MV-4-11 (cell line): ENCODE measurements at regions not wholly inside any gene's neighbourhood (a gene's known extent, or its start where the extent isn't known, plus 50 kb on each side); places are given as distances from the start of the nearest gene placed in this dataset.

ENCODE experiments used
- DNase-seq: peaks from one replicate; lab custom pipeline; 2025; lab: John Stamatoyannopoulos, UW

- no peak for DNase-seq
Observed at GRCh38 chr10:117716889-117717288, 174.3 kb downstream of the EMX2 start.

DNA sequence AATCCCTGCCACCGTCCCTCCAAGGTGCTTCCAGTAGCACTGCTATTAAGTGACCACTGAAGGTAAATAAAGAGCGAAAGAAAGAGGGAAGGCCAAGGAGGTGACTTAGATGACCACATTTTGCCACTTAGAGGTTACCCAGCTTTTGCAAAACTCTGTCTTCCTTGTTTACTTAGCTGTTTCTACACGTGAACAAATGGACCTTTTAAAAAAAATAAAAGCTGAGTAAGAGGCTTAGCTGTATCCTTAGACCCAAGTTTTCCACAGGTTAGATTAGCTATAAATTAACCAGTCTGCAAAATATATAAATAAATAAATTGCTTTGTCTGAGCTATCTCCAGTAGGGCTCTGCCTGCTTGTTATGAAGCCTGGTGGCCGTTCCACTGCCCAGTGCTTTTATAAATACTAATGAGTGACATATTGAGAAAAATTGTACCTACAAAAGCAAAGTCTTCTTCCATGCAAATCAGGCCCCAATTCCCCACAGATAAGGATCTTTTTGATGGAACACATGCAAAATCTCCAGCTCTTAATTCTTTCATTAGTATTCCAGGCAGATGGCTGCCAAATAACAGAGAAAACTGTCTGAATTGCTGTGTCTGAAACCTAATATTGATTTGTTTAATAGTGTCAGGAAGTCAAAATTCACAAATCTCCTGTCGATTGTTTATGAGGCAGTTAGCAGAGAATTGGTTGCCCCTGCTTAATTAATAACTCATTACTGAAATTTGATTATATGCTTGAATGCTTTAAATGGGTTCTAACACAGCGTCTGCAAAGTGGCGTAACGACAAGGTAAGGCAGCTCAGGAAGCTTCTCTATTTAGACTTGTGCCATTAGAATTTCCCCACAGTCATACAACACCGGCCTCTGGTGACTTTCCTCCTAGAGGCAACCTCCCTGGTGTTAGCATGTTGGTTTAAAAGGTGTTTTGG is 176.7 kb downstream of the EMX2 start:
- no peak for DNase-seq

DNA sequence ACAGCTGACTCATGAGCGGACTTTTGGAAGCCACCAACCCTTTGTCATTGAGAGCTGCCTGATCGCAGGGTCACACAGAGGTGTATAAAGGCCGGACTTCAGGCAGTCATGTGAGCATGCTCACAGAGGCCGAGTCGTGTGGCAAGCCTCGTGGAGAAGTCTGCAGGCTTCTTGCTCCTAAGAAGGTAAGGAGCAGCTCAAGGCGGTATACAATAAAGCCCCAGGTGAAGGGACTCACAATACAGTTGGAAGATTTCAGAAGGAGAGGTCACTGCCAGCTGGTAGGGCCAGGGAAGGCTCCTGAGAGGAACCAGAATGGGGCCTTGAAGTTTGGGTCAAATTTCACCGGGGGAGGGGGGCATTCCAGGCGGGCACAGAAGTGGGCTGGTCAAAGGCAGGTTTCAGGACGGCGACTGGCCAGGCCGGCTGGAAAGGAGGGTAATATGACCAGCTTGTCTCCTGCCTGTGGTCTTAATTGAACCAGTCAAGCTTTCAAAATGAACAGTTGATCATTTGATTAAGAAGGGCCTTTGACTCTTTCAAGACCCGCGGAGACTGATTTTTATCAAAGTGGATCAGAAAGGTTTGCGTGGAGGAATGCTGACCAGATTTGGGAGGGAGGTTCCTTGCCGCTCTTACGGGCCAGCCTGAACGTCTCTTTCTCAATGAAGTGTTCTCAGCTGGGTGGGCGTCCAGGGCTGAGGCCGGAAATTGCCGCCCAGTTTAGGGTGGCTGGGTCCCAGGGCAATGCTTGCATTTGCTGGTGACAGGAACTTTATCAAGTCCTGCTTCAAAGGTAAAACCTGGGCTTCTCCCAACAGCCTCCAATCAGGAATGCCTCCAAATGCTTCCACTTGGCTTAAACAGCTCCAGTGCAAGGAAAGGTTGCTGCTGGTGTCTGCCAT is 178.6 kb downstream of the EMX2 start:
- no peak for DNase-seq

DNA sequence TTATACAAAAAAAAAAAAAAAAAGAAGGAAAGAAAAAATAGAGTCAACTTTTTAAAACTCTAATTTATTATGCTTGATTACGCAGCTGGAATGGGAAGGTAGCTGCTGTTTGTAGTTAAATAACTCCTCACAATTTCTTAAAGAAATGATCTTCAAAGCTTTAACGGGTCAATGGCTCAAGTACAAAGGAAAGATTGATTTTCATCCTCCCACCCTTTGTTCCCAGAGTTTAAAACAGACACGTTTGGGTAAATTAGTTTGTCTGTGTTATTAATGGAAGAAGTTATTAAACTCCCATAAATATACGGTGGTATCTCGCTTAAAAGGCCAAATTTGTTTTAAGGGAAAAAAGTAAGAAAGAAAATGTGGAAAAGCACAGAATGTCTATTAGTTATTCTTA is 179.3 kb downstream of the EMX2 start:
- no peak for DNase-seq

DNA sequence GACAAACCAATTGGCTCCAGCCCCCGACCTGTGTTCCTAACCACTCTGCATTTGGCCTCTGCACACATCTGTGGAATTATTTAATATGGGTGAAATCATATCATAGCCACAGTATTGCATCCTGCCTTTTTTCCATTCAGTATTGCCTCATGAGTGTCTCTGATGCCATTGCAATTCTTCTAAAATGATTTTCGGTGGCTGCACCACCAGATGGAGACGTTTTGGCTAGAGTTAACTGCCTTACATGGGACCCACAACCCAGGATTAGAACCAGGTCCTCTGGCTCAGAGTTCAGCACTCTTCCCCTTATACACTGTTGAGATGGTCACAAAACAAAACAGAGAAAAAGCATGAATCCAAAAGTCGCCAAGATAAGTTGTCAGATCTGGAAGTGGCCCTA is 180.8 kb downstream of the EMX2 start:
- no peak for DNase-seq

GRCh38 chr10:117725993-117726392 is 183.4 kb downstream of the EMX2 start:
- no peak for DNase-seq

GRCh38 chr10:117726596-117727295 is 184.2 kb downstream of the EMX2 start:
- DNase-seq: no peak

DNA sequence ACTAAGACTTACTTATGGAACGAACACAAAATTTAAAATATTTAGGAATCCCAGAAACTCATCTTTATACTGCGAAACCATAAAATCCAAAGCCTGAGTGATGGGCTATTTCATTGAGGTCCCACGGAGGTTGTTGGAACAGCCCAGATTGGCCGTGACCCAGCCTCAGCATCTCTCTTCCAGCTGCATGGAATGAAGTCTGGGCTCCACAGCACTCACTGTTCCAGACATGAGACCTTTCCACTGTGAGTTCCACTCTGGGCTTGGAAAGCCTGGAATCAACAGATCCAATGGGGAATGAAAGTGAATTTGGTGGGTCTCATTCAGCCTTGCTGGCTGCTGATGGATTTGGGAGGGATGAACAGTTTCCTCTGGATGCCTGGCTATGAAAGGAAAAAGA is 184.9 kb downstream of the EMX2 start:
- DNase-seq: no peak

GRCh38 chr10:117728087-117728486 is 185.5 kb downstream of the EMX2 start:
- DNase-seq: no peak

DNA sequence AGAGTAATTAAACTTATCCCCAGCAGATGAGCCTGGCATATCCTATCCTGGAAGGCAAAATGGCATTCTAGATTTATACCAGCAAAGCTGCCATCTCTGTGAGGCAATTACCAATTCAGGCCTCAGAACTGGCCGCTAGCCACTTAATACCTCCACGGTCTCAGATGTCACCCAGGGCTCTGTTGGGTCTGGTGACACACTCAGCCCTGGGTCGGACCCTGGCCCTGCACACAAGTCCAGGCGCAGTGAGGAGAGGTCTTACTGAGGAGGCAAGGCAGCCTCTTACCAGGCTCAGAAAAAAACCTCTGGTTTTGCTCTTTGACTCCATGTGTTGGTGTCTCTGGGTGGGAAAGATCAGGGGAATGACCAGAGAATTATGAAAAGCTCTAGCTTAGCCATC is 186.6 kb downstream of the EMX2 start:
- DNase-seq: no peak

- no peak for DNase-seq
Observed at GRCh38 chr10:117731121-117731791, 188.7 kb downstream of the EMX2 start.

GRCh38 chr10:117734731-117735405 is 192.3 kb downstream of the EMX2 start:
- no peak for DNase-seq

DNA sequence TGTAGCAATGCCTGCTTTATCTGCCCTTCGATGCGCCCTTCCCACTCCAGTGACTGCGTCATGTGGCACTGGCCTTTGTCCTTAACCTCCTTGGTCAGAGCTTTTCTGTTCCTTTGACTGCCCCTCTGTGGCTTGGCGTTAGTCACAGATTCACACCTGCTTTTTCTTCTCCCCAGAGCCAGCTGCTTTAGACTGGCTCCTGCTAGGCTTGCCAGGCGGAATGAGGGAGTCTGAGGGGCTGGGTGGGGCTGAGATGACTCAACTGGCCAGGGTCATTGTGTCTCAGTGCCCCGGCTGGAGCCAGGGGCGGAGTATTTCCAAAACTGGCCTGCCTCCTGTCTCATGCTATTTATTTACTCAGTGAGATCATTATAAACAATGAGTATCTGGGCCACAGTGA is 194.1 kb downstream of the EMX2 start:
- no peak for DNase-seq

GRCh38 chr10:117740088-117740487 is 197.5 kb downstream of the EMX2 start:
- DNase-seq: no peak

- DNase-seq: no peak
Observed at GRCh38 chr10:117740691-117741222, 198.2 kb downstream of the EMX2 start.

DNA sequence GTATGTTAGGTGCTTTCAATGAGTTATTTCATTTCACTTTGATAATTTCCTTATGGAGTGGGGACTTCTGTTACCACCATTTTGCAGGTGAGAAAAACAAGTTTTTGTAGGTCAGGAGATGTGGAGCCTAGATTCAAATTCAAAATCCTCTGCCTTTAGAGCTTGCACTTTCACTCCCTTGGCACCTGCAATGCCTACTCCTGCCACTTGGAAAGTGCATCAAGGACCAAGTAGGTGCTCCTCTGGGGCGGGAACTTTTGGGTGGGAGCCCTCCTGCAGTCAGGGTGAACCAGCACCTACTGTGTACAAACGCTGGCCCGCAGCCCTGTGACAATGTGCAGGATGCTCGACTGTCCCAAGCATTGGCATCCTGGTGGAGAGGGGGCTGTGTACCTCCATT is 199.0 kb downstream of the EMX2 start:
- no peak for DNase-seq

DNA sequence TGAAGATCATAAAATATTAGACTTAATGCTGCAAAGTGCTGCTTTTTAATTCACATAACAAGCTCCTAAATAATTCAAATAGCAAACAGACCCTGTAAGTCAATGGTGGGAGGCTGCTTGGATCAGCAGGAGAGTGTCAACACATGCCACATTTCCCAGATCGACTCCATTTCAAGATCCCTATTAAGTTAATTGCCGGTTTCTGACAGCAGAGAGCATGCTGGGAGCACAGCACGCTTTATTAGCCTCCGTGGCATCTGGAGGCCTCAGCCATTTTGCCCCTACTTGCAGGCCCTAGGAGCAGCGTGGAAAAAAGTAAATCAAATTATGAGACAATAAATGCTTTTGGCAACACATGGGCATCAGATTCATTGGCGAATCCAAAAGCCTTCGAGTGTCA is 201.0 kb downstream of the EMX2 start:
- DNase-seq: no peak

GRCh38 chr10:117745301-117745700 is 202.8 kb downstream of the EMX2 start:
- DNase-seq: no peak

GRCh38 chr10:117746541-117747448 is 204.2 kb downstream of the EMX2 start:
- no peak for DNase-seq

GRCh38 chr10:117747636-117748035 is 205.1 kb downstream of the EMX2 start:
- DNase-seq: no peak
